Amniotic epithelial cell (primary cell): ENCODE measurements at regions not wholly inside any gene's neighbourhood (a gene's known extent, or its start where the extent isn't known, plus 50 kb on each side); places are given as distances from the start of the nearest gene placed in this dataset.

Experiments used
- DNase-seq: peaks from one replicate; pipeline ENCODE4 v3.0.0-alpha.2; 2010; ENCODE audit warnings: low read depth

DNA sequence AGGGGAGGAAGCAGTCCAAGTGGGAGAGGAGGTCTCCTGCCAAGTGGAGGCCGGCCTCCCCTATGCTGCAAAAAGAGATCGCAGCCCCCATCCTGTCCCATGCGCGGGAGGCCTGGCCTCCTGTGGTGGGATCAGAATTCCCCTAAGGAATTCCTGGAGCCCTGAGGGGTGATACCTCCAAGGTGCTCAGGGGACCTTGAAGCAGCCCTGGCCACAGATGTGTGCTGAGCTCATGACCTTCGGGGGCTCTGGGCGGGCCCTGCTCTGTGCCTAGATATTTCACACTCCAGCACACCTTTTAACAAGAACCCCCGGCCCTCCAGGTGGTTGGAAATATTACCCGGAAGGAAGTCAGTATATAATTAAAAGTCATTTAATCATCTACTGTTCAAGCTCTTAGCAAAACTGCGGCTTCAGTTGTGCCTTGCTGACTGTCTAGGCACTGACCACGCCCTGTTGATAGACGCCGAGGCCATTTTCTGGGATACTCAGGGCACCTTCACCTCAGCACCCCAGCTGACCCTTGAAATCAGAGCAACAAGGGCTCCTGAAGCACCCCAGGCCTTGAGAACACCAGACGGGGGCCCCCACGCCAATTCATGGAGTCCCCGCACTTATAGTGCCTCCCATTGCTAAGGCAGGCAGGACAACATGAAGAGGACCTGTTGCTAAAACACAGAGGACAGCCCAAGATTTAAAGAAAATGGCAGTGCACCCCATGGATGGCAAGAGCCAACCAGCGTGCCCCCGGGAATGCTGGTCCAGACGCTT lies 119.1 kb downstream of the NDUFA10 start:
- DNase-seq: no peak

DNA sequence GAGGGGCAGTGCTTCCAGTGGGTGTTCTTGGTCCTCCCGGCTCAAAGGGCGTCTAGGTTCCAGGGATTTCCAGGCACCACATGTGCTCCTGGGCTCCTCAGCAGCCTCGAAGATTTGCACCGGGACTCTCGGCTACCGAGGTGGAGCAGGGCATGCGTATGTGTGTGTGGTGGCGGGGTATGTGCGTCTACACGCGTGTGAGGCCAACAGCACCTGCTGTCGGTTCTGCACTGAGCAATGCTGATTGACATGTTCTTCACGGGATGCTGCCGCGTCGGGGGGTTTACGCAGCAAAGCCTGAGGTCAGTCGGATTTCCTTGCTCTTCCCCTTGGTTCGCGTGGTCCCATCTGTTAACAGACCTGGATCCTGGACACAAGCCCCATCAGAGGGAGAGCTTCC lies 119.8 kb downstream of the NDUFA10 start:
- no peak for DNase-seq

DNA sequence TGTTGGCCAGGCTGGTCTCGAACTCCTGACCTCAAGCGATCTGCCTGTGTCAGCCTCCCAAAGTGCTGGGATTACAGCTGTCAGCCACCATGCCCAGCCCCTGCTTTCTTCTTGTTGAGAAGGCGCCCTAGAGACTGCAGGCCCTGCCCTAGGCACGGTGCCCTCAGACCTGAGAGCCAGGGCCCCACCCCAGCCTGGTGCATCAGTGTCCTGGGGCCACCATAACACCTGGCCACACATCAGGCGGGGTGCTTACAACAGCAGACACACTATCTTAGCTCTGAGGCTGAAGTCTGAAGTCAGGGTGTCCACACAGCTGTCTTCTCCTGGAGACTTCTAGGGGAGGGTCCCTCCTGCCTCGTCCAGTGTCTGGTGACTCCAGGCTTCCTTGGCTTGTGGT lies 120.6 kb downstream of the NDUFA10 start:
- DNase-seq: no peak

DNA sequence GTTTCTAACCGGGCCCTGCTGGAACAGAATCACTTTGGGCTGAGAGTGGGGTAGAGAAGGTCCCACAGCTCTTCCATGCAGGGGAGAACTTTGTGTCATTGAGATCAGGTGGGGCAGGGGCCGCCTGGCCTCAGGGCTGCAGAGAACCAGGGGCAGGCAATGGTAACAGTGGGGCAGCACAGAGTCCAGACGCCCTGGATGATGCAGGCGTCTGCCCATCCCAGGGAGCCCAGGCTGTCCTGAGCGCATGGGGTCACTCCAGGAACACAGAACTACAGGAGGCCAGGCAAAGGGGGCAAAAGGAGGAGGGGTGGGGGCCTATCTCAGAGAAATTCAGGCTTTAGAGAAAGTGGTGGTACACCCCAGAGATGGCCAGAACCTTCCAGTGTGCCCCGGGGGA lies 121.3 kb downstream of the NDUFA10 start:
- no peak for DNase-seq

DNA sequence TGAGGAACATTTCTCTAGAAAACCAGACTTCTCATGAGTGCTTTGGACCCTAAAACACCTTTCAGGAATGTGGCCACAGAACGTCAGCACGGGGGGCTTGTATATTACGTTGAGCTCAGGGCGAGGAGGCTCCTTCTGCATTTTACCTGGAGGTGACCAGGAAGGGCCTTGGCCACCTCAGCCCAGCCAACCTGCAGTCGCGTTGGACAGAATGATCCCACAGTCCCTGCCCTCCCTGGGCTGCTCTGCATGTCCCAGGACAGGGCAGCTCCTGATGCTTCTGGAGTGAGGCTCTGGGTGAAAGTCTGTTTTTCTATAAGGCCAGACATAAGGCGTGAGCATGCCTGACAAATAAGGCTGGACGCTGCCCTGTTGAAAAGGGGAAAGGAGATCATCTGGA lies 121.9 kb downstream of the NDUFA10 start:
- DNase-seq: no peak

DNA sequence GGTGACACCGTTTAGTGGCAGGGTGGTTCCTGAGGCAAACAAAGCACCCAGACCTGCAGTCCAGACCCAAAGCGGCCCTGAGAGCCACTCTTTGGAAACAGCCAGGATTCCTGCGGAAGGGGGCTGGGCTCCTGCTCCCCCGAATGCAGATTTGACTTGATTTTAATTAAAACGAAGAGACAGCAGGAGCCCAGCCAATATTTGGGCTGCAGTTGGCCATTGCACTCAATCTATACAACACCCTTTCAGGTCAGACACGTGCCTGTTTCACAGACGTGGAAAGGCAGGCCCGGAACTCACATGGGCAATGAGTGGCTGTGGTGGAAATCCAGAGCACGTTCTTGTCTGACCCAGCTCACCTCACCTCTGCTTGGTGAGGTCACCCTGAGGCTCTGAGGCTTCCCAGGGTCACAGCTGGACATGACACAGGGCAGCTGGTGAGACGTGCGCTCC lies 122.4 kb downstream of the NDUFA10 start:
- no peak for DNase-seq

DNA sequence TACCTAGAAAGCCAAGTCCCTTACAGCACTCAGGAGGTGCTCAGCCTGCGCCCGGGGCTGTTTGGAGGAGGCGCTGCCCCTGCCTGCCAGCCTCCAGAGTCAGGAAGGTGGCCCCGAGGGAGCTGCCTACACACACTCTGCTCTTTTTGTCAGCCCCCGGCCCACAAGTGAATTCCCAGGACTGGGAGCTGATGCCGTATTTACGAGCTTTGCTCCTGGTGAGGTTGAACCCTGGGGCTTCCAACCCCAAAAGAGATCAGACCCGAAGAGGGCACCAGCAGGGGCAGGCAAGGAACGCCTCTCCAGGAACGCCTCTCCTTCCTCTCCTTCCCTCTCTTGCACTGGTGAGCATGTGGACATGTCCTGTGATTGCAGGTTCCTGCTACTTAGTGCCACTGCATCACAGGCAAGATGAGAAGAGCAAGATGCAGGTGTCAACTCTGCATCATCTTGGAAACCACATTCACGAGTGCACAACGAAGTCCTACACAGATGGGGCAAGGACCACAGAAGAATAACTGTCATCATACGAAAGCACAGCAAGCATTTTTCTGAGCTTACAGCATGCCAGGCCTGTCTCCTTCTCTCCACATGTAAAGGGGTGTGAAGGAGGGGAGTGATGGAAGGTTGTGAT lies 126.7 kb downstream of the NDUFA10 start:
- DNase-seq: no peak

DNA sequence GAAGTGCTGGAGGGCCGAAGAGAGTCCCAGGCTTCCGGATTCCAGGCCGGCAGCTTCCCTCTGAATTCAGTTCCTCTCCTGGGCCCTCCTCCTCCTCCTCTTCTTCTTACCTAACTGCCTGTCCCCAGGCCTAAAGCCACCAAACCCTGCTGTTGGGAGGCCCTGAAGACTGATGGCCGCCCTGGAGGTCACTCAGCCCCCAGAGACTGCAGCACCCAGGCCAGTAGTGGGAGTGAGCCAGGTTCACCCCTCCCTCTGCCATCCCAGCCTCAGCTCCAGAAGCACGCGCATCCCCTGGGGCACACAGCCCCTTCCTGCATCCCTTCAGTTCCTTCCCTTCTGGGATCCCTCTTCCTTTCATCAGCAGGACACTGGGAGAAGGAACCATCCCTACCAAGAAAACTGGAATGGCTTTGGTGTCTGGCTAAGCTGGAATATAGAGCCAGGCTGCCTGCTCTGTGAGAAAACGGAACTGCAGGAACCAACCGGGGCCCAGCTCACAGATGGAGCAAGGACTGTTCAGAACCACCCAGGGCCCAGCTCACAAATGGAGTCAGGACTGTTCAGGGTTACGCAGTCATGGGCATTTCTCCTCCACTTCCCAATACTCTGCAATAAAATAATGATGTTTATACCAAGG lies 127.4 kb downstream of the NDUFA10 start:
- DNase-seq: no peak

DNA sequence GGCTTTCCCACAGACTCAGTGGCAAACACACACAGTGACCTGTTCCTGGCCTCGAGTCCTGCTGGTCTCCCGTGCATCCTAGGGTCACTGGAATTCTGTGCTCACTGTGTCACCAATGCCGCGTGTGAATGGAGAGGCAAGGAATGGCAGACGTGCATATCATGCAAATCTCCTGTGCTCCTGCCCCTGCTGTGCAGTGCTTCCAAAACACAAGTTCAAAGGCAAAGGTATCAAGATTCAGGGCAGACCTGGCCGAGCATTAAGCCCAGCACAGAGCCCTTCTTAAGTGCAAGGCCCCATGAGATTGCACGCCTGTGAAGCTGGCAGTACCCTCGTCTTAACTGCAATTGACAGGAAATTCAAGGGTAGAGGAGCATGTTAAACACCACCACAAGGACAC lies 129.1 kb downstream of the NDUFA10 start:
- DNase-seq: no peak

DNA sequence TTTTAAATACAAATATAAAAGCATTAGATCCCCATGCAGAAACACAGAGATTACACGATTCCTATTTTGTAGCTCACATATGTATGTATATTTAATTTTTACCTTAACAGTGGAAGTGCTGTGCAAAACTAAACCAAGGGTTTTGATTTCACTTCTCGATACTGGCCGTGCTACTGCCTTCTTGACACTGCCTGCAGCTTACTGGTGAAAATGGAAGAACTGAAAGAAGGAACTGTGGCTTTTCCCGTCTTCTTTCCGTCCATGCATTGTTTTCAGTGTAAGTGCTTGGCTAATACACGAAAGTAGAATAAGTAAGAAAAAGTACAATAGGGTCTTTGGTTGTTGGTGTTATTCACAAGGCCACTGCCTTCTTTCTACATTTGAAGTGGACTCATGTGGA lies 129.5 kb downstream of the NDUFA10 start:
- DNase-seq: no peak

DNA sequence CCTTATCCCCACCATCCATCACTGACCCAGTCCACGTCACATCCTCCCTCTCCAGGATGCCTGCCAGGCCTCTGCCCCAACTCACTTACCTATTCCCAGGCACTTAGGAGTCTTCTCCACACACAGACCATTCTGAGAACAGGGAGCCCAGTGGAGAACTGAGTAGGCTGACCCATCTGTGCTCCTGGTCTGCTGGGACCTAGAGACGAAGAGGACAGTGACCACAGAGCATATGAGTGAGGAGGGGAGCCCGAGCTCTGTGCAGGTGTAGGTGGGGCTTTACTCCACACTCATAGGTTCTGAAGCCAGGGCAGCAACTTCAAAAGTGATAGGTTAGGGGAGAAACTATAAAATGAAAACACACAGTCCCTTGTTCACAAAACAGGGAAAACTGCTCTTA lies 130.0 kb downstream of the NDUFA10 start:
- no peak for DNase-seq

DNA sequence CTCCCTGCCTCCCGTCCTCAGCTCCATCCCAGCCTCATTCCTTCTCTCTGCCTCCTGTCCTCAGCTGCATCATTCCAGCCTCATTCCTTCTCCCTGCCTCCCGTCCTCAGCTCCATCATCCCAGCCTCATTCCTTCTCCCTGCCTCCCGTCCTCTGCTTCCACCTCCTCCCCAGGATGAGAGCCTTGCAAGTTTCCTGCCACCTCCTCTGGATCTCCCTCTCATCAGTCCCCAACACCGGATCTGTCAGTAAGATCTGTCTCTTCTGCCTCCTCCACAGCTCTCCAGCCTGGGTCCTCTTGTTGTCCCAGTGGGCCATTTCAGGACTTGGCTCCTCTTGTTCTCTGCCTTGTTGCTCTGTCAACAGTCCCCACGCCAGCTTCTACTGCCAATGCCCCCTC lies 130.9 kb downstream of the NDUFA10 start:
- DNase-seq: no peak

DNA sequence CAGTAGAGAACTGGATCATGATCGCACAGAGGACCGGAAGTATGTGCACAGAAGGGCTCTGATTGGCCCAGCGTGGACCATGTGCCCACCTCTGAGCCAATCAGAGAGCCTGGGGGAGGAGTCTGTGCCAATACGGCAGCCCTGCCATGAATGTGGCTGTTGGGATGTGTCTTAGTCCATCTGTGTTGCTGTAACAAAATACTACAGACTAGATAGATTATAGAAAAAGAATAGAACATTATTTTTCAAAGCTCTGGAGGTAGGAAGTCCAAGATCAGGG lies 132.0 kb downstream of the NDUFA10 start:
- no peak for DNase-seq

DNA sequence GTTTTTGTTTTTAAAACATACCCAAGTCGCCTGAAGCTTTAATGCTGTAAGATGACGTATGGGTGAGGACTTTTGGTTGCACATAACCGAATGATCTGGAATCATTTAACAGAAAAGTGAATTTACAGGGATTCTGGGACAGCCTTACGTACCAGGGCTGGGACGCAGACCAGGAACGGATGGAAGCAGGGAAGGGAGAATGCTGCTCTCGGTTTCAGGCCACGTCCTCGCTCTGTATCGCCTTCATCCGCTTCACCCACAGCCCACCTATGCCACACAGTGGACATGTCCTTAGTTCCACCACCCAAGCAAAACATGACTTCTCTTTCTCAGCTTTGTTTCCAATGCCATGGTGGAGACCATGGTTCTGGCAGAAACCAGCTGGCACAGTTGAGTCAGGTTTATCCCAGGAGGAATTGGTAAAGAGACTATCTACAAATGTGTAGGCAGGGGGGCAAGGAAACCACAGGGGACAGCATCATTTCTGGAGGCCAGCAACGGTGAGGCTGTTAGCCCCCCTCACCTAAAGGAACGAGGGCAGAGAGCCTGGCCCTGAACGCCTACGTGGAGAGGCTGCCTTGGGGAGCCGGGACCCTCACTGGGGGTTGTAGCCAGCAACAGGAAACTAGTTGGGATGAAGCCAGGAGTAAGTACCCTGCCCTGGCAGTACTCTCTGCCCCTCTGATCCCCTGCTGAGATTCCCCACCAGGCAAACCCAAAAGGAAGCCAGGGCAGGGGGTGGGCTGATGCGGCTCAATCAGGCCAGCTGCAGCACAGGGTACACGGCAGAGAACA lies 132.5 kb downstream of the NDUFA10 start:
- no peak for DNase-seq

DNA sequence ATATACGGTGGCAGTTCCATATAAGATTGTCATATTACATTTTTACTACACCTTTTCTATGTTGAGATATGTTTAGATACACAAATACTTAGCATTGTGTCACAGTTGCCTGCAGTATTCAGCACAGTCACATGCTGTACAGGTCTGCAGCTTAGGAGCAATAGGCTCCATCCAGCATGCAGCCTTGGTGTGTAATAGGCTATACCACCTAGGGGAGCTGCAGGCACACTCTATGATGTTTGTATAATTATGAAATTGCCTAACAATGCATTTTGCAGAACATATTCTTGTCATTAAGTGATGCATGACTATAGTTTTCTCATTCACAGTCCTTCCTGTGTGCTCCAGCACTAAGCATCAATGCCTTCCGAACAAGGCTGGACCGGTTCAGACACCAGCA lies 133.4 kb downstream of the NDUFA10 start:
- DNase-seq: no peak

DNA sequence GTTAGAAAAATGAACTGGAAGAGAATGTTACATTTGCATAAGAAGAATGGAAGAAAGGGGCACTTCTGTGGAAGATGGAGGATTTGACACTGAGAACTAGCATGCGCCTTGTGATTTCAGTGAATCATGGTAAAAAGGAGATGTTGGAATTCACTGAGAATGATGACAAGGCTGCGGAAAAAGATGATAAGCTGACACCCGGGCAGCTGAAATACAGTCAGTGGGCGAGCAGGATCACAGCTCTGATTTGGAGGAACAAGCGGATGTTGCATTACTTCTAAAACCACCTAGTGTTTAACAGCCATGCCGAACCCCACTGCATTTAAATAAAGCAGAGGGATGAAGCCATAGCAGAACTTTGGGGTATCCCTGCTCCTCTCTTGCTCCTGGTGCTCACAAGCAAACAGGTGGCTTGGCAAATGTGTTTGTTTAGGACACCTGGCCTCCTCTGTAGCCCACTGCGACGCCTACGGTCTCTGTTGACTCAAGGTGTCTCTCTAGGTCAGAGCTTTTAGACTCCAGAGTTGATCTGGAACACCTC lies 134.9 kb downstream of the NDUFA10 start:
- DNase-seq: no peak

DNA sequence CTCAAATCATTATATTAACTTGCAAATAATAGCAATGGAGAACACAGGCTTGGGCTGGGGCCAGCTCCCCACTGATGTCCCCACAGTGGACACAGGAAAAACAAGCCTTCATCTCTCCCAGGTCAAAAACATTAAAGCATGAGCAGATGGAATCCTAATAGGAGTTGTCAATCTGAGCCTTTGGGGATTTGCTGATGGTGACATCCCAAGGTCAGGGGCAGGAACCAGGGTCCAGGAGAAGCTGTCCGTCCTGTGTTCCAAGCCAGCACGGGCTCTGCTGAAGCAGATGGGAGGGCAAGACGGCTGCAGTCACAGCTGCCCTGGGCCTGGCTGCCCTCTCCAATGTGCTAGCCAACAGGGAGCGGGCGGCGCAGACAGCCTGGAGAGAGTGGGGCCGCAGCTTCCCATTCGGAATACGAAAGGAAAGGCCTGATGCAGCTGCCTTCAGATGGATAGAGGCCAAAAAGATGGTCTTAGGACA lies 135.5 kb downstream of the NDUFA10 start:
- DNase-seq: no peak

DNA sequence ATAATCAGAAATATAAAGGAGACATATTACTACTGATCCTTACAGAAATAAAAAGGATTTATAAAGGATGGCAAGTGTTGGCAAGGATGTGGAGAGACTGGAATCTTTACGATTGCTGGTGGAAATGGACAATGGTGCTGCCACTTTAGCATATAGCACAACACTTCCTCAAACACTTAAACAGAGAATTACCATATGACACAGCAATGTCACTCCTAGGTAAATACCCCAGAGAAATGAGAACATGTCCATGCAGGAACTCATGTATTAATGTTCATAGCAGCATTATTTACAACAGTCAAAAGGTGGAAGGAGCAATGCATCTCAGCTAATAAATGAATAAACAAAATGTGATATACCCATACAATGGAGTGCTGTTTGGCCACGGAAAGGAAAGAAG lies 137.5 kb downstream of the NDUFA10 start:
- no peak for DNase-seq

DNA sequence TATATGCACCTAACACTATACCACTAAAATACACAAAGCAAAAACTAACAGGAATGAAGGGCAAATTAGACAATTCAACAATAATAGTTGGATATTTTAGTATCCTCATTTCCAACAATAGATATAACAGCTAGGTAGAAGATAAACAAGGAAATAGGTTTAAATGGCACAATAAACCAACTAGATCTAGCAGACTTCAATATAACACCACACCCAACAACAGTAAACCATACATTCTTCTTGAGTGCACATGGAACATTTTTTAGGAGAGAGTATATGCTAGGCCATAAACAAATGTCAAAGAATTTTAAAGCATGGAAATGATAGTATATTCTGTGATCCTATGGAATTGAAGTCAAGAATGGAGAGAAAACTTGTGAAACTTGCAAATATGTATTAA lies 138.4 kb downstream of the NDUFA10 start:
- no peak for DNase-seq

DNA sequence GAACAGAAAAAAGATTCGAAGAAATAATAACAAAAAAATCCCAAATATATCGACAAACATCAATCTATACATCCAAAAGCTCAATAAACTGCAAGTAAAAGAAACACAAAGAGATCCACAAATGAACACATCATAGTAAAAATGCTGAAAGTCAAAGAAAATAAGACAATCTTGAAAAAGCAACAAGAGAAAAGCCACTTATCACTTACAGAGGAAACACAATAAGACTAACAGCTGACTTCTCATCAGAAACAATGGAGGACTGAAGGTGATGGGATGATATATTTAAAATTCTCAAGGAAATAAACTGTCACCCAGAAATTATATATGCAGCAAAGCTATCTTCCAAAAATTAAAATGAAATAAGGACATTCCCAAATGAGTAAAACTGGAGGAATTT lies 140.3 kb downstream of the NDUFA10 start:
- DNase-seq: peak; percentile 4

DNA sequence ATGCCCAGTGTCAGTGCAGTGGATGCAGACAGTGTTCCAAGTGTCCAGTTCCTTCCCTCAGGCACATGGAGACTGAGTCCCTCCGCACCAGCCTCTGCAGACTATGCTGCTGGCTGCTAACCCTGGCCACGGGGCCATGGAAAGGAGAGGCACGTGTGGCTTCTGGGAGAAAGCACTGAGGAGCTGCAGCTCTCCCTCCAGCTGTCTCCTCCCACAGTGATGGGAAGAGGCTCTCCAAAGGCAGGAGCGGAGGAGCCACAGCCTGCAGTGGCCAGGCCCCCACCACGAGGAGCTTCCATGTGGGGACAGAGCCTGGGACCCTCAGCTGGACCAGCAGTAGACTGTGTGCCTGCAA lies 141.1 kb downstream of the NDUFA10 start:
- DNase-seq: no peak

DNA sequence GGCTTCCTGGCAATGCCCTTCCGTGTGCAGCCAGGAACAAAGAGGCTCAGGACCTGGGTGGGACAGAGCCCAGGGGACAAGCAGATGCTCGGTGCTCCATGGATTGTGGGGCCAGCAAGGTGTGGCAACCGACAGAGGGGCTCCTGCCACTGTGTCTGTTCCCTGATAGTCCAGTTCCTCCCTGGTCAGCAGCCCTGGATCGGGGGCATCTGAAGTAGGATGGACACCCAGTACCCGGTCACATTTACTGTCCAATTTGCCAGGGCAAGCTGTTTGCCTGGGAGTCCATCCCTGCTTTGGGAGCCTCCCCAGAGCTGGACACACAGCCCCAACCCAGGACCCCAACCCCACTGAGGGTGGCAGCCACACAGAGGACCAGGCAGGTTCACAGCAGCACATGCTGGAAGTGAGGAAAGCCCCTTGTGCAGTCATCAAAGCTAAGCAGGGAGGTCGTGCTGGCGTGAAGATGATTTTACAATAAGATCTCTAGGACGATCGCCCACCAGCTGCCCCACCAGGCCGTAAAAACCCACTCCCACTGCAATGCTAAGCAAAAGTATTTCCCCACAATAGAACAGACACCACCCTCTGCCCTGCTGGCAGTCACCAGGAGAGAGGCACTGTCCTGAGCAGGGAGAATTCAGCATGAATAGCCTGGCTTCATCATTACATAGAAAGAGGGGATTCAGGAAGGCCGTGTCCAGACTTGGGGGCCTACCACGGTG lies 141.7 kb downstream of the NDUFA10 start:
- no peak for DNase-seq
